Astrocyte of the spinal cord (primary cell): ENCODE measurements at regions not wholly inside any gene's neighbourhood (a gene's known extent, or its start where the extent isn't known, plus 50 kb on each side); places are given as distances from the start of the nearest gene placed in this dataset.

Source experiments
- DNase-seq: peaks from one replicate; pipeline ENCODE4 v3.0.0; 2011; ENCODE audit warnings: low read depth, low spot score
- H3K4me3 ChIP-seq: 2 replicates; pipeline ENCODE4 v1.5.1; 2011; ENCODE audit warnings: low read depth, mild to moderate bottlenecking, low read length, moderate library complexity
- CTCF ChIP-seq: IDR thresholded peaks from 2 replicates; pipeline ENCODE4 v1.5.1; 2012; ENCODE audit warnings: low read depth, mild to moderate bottlenecking, low read length, inconsistent platforms
- in situ Hi-C: cut with HindIII; loops from 2 replicates; pipeline ENCODE4 v1.10.0; 2017; ENCODE audit warnings: low sequenced_read_pairs

- DNase-seq, result no peak
- TF ChIP-seq CTCF, result no peak
- in situ Hi-C loops, result no loop called here
- H3K4me3 ChIP-seq, result no peak overlapping the region
Observed at GRCh38 chr9:113796646-113797426, 79.3 kb upstream of the ZNF618 start.

DNA sequence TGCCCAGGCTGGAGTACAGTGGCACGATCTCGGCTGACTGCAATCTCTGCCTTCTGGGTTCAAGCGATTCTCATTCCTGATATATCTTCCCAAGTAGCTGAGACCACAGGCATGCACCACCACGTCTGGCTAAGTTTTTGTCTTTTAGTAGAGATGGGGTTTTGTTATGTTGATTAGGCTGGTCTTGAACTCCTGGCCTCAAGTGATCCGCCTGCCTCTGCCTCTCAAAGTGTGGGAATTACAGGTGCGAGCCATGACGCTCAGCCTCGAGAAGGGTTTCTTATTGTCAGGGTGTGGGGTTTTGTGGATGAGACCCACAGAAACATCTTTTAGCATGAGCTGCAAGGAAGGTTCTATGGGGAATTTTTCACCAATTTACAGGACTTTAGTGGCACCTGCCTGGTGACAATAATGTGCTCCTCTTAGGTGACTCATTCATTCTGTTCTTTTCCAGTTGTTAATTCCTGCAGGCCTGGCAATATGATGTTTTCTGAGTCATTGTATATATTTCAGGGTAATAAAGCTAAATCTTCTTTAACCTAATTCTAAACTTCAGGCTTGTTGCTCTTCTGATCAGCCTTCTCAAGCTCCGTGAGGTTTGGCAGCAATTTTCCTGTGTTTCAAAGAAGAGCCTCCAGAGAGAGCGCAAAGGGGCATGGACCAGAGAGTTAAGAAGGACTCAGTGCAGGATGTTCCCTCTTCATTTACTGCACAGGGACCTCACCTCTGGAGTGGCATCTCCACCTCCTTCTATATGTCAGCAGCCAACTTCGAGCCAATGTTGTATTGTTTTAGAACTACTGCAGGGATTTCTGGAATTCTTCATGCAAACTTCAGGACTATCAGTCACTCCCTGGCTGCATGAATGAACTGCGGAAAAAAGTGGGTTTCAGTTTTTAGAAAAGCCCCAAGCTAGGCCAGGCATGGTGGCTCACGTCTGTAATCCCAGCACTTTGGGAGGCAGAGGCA, 77.8 kb upstream of the ZNF618 start:
- in situ Hi-C loops, result no loop called here
- no peak for DNase-seq
- no peak for TF ChIP-seq CTCF
- H3K4me3 ChIP-seq, result no peak overlapping the region

GRCh38 chr9:113800276-113800675, 75.8 kb upstream of the ZNF618 start:
- TF ChIP-seq CTCF, result no peak
- no peak overlapping the region for H3K4me3 ChIP-seq
- in situ Hi-C loops, result no loop called here
- no peak for DNase-seq

DNA sequence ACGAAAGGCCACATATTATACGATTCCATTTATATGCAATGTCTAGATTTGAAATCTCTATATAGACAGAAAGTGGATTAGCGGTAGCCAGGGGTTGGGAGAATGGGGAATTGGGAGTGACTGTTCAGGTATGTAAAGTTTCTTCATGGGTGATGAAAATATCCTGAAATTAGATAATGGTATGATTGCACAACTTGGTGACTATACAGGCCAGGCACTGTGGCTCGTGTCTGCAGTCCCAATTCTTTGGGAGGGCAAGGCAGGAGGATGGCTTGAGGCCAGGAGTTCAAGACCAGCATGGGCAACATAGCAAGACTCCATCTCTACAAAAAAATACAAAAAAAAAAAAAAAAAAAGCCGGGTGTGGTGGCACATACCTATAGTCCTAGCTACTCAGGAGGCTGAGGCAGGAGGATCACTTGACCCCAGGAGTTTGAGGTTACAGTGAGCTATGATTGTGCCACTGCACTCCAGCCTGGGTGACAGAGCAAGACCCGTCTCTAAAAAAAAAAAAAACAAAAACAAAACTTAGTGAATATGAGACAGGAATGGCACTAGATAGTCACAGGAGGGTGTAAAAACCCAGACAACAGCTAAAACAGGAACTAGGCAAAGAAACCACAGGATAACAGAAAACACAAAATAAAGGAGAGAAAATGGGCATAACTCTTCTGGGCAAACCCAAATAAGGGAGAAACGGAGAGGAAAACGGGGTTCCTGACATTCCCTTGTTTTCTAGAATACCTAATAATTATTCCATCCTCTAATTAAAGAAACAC, 72.1 kb upstream of the ZNF618 start:
- DNase-seq, result no peak
- in situ Hi-C loops, result no loop called here
- no peak for TF ChIP-seq CTCF
- H3K4me3 ChIP-seq, result no peak overlapping the region

GRCh38 chr9:113805486-113806132, 70.5 kb upstream of the ZNF618 start:
- TF ChIP-seq CTCF, result no peak
- no peak for DNase-seq
- in situ Hi-C loops, result no loop called here
- no peak overlapping the region for H3K4me3 ChIP-seq
